C4-2B (cell line): ENCODE measurements at regions not wholly inside any gene's neighbourhood (a gene's known extent, or its start where the extent isn't known, plus 50 kb on each side); places are given as distances from the start of the nearest gene placed in this dataset.

Experiments
- H3K27ac ChIP-seq: fragments of 450-650 bp; 2 replicates; pipeline ENCODE4 v1.5.1; 2017
- CTCF ChIP-seq: fragments of 450-650 bp; conservative IDR thresholded peaks from 2 replicates; pipeline ENCODE4 v1.5.1; 2017; ENCODE audit warnings: mild to moderate bottlenecking
- ZFX ChIP-seq: fragments of 450-650 bp; IDR thresholded peaks from 2 replicates; pipeline ENCODE4 v1.6.1; 2017

DNA sequence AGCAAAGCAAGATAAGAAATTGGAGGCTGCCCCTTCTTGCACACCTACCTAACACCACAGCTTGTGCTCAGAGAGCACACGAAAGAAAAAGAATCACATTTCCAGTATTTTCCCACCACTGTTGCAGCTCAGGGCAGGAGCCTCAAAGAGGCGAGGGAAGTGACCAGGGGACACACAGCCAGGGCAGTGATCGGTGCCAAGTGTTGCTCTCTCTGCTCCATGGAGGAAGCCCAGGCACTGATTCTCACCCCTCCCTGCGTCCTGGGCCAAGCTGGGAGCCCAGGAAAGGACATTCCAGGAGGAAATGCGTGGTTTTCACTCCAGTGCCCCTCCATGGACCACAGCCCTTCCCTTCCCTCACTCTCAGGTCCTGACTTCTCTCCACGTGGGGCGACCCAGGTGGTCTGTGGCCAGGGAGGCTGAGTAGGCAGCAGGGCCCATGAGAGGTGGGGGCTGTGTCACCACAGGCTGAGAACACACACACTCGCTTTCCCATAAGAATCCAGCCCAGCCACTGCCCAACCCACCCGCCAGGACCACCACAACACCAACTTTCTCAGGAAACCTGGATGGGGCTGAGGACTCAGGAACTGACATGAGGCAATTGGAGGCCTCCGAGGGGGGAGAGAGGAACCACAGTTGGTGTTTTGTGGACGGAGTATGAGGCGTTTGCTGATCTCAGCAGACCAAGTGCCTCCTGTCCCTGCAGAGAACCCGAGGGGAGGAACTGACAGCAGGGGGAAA is 81.7 kb upstream of the MAFB start:
- no peak overlapping the region for H3K27ac ChIP-seq
- TF ChIP-seq ZFX = no peak
- TF ChIP-seq CTCF = no peak

GRCh38 chr20:40771308-40771610 is 82.2 kb upstream of the MAFB start:
- TF ChIP-seq ZFX (no peak), CTCF (no peak)
- H3K27ac ChIP-seq = no peak overlapping the region

- H3K27ac ChIP-seq = no peak overlapping the region
- TF ChIP-seq CTCF (no peak), ZFX (no peak)
Measured at GRCh38 chr20:40771848-40772511, 82.9 kb upstream of the MAFB start.

DNA sequence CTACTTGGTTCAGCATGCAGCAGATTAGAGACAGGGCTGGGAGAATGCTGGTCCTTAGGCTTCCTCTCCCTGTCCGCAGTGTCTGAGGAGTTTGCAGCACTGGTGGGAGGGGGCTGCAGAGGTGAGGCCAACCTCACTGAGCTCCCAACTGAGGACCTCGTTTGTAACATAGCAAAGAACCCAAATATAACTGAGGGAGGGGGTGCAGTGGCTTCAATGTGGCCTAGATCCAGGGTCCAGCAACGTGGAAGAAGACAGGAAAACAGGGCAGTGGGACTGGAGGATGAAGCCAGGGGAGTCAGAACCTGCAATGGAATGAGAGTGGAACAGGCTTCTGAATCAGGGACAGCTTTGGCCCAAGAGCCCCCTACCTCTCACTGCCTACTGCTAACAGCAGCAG is 84.3 kb upstream of the MAFB start:
- H3K27ac ChIP-seq = no peak overlapping the region
- no peak for TF ChIP-seq CTCF

DNA sequence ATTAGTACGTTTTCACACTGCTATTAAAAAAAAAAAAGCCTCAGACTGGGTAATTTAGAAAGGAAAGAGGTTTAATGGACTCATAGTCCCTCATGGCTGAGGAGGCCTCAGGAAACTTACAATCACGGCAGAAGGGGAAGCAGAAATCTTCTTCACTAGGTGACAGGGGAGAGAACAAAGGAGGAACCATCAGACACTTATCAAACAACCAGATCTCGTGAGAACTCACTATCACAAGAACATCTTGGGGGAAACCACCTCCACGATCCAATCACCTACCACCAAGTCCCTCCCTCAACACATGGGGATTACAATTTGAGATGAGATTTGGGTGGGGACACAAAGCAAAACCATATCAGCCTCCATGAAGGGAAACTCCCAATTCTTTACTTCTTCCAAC is 85.2 kb upstream of the MAFB start:
- TF ChIP-seq ZFX = no peak
- TF ChIP-seq CTCF = no peak
- H3K27ac ChIP-seq = no peak overlapping the region

- TF ChIP-seq ZFX (no peak), CTCF (no peak)
- no peak overlapping the region for H3K27ac ChIP-seq
Measured at GRCh38 chr20:40775561-40776146, 86.6 kb upstream of the MAFB start.
